T-helper 17 cell (primary cell): ENCODE measurements at regions not wholly inside any gene's neighbourhood (a gene's known extent, or its start where the extent isn't known, plus 50 kb on each side); places are given as distances from the start of the nearest gene placed in this dataset.
"Not testable (repeated sequence)": the region's sequence is repeated elsewhere in the genome, so short reads cannot be mapped to it uniquely, and the experiment has no call there.

Source experiments
- ATAC-seq: fragments of 150-1000 bp; cut with Tn5 transposase; 2 replicates; pipeline ENCODE4 v1.10.0; 2021; ENCODE audit warnings: mild to moderate bottlenecking, moderate library complexity
- DNase-seq, 3 donors: peaks; one replicate each; pipeline versions ENCODE4 v3.0.0 to v3.0.0-alpha.2; 2020 to 2021
- H3K9me3 ChIP-seq: one replicate; pipeline ENCODE4 v1.7.0; 2013; ENCODE audit warnings: low read length, mild to moderate bottlenecking; ENCODE audit not compliant: control insufficient read depth, poor library complexity, severe bottlenecking
- H3K27ac Mint-ChIP-seq: one replicate; pipeline ENCODE4 v1.8.0; 2022; ENCODE audit warnings: mild to moderate bottlenecking, moderate library complexity, mixed read lengths
- H3K27me3 Mint-ChIP-seq: one replicate; pipeline ENCODE4 v1.8.0; 2022; ENCODE audit warnings: mixed read lengths
- H3K36me3 Mint-ChIP-seq: one replicate; pipeline ENCODE4 v1.8.0; 2022; ENCODE audit warnings: low read depth, mixed read lengths
- H3K4me1 Mint-ChIP-seq: one replicate; pipeline ENCODE4 v1.8.0; 2022; ENCODE audit warnings: mild to moderate bottlenecking, mixed read lengths
- H3K4me3 Mint-ChIP-seq: one replicate; pipeline ENCODE4 v1.8.0; 2022; ENCODE audit warnings: mild to moderate bottlenecking, moderate library complexity, mixed read lengths

DNA sequence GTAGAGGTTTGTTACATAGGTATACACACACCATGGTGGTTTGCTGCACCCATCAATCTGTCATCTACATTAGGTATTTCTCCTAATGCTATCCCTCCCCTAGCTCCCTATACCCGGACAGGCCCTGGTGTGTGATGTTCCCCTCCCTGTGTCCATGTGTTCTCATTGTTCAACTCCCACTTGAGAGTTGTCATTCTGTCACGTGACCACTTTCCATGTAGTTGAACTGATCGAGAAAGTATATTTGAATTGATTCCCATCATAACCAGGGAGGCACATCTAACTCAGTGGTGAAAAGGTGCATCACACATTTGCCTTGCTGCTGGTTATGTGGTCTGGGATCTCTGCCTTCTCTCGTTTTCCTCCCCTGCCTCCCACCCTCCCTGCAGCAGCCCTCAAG is 491.4 kb downstream of the NTRK2 start:
- not testable (repeated sequence) for DNase-seq, H3K4me3 Mint-ChIP-seq

DNA sequence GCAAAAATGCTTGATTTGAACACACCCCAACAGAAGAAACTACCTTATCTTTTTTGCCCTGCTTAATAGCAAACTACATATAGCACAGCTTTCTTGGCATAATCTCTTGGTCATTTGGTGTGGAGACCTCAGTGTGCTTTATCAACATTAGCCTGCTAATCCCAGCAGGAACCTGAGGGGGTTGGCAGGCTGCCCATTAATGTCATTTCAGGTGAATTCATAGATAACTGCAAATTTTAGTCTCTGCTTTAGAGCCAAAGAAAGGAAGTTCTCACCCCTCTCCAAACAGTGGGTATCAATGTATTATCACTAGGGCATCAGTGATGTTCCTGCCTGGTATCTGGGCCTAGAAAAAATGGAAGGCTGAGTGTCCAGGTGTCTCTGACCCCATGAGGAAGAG is 489.0 kb downstream of the NTRK2 start:
- DNase-seq, result no peak
- ATAC-seq, result no peak
- Mint-ChIP-seq H3K27ac (no peak overlapping the region), H3K36me3 (no peaks in the 10 kb centered on the region), H3K4me1 (no peaks in the 10 kb centered on the region), H3K27me3 (peaks cover 15% of the 10 kb centered on the region), H3K4me3 (no peak overlapping the region)
- no peaks in the 10 kb centered on the region for H3K9me3 ChIP-seq

More for the DNA sequence above, 491.4 kb downstream of the NTRK2 start:
- H3K36me3 Mint-ChIP-seq, H3K9me3 ChIP-seq, H3K4me1 Mint-ChIP-seq, ATAC-seq, H3K27me3 Mint-ChIP-seq, H3K27ac Mint-ChIP-seq: not testable (repeated sequence)

GRCh38 chr9:85157772-85158171 is 488.2 kb downstream of the NTRK2 start:
- no peak overlapping the region for H3K27ac Mint-ChIP-seq

DNA sequence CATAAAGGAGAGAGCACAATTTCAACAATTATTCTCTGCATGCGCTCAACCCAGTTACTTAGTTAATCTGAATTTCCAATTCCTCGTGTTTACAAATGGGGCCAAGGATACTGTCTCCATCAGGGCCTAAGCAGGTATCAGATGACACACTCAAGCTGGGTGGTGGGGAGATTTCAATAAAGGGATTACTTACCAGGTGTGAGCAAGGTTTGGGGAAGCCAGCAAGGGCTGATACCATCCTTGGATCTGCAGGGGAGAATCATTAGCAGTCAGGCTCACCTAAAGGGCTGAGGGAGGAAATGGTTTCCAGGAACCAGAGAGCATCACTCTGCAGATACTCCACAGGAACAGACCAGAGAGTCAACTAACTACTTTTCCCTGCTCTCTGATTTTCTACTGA is 487.1 kb downstream of the NTRK2 start:
- Mint-ChIP-seq H3K4me3 (no peak overlapping the region), H3K27me3 (peaks cover 19% of the 10 kb centered on the region), H3K36me3 (no peaks in the 10 kb centered on the region), H3K4me1 (no peaks in the 10 kb centered on the region), H3K27ac (no peak overlapping the region)
- DNase-seq (no peak), ATAC-seq (no peak)
- H3K9me3 ChIP-seq, result no peaks in the 10 kb centered on the region

More at GRCh38 chr9:85157772-85158171, 488.2 kb downstream of the NTRK2 start:
- Mint-ChIP-seq H3K4me3 (no peak overlapping the region), H3K36me3 (no peaks in the 10 kb centered on the region), H3K4me1 (no peaks in the 10 kb centered on the region), H3K27me3 (peaks cover 19% of the 10 kb centered on the region)
- no peaks in the 10 kb centered on the region for H3K9me3 ChIP-seq
- ATAC-seq, result no peak
- no peak for DNase-seq

- no peaks in the 10 kb centered on the region for H3K36me3 Mint-ChIP-seq
- no peaks in the 10 kb centered on the region for H3K4me1 Mint-ChIP-seq
- no peak overlapping the region for H3K27ac Mint-ChIP-seq
- DNase-seq (no peak), ATAC-seq (no peak)
- H3K9me3 ChIP-seq, result no peaks in the 10 kb centered on the region
- H3K27me3 Mint-ChIP-seq, result peaks cover 22% of the 10 kb centered on the region
- no peak overlapping the region for H3K4me3 Mint-ChIP-seq
These were observed 485.8 kb downstream of the NTRK2 start for GRCh38 chr9:85155352-85155751.

- no peaks in the 10 kb centered on the region for H3K4me1 Mint-ChIP-seq
- no peaks in the 10 kb centered on the region for H3K36me3 Mint-ChIP-seq
- no peaks in the 10 kb centered on the region for H3K9me3 ChIP-seq
- no peak overlapping the region for H3K4me3 Mint-ChIP-seq
- no peak overlapping the region for H3K27ac Mint-ChIP-seq
- no peak for DNase-seq
- H3K27me3 Mint-ChIP-seq, result peaks cover 22% of the 10 kb centered on the region
- ATAC-seq, result no peak
These were observed 482.2 kb downstream of the NTRK2 start for GRCh38 chr9:85151741-85152140.

DNA sequence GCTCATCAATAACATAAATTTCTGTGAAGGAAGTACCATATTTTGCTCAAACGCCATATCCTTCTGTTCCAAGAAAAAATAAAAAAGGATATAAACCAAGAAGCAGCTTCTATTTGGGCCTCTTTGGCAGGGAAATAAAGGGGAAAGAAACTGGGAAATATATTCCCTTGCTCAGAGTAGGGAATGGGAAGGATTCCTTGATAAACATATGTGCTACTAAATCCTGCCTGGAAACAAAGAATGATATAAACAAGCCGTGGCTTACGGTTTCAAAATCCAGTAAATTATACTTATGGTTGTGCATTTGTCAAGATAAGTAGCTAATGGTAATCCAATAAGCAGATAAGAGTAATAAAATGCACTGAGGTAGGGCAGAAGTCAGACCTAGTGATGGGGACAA is 481.6 kb downstream of the NTRK2 start:
- no peaks in the 10 kb centered on the region for H3K9me3 ChIP-seq
- H3K36me3 Mint-ChIP-seq, result no peaks in the 10 kb centered on the region
- no peaks in the 10 kb centered on the region for H3K4me1 Mint-ChIP-seq
- no peak overlapping the region for H3K27ac Mint-ChIP-seq
- H3K27me3 Mint-ChIP-seq, result peaks cover 16% of the 10 kb centered on the region
- no peak overlapping the region for H3K4me3 Mint-ChIP-seq
- DNase-seq (no peak), ATAC-seq (no peak)

DNA sequence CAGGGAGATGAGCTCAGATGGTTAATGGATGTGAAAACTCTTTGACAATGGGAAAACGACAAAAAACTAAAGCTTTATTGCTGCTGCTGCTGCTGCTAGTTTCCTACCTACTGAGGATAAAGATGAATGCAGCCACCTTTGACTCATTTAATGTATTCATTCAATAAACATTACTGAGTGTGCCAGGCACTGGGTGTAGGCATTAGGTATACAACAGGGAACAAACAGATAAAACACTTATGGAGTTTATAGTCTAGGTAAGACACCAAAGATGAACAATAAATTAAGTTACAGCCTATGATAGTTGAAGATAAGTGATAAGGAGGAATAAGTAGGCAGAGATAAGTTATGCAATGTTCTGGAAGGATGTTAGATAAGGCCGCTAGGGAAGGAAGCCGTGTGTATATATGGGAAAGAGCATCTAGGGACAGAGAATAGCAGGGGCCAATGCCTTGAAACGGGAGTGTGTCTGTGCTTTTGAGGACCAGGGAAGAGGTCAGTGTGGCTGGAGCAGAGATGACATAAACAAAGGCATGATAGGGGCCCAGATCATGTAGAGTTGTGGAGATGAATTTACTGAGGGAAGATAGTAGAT is 477.6 kb downstream of the NTRK2 start:
- peaks cover 4% of the 10 kb centered on the region for H3K27me3 Mint-ChIP-seq
- H3K36me3 Mint-ChIP-seq, result no peaks in the 10 kb centered on the region
- no peaks in the 10 kb centered on the region for H3K9me3 ChIP-seq
- H3K4me3 Mint-ChIP-seq, result no peak overlapping the region
- no peak overlapping the region for H3K27ac Mint-ChIP-seq
- ATAC-seq (no peak), DNase-seq (no peak)
- no peaks in the 10 kb centered on the region for H3K4me1 Mint-ChIP-seq

GRCh38 chr9:85142968-85143367 is 473.4 kb downstream of the NTRK2 start:
- no peaks in the 10 kb centered on the region for H3K27me3 Mint-ChIP-seq
- DNase-seq, result no peak
- no peak for ATAC-seq
- no peaks in the 10 kb centered on the region for H3K36me3 Mint-ChIP-seq
- no peak overlapping the region for H3K27ac Mint-ChIP-seq
- H3K4me3 Mint-ChIP-seq, result no peak overlapping the region
- no peaks in the 10 kb centered on the region for H3K9me3 ChIP-seq
- H3K4me1 Mint-ChIP-seq, result no peaks in the 10 kb centered on the region

DNA sequence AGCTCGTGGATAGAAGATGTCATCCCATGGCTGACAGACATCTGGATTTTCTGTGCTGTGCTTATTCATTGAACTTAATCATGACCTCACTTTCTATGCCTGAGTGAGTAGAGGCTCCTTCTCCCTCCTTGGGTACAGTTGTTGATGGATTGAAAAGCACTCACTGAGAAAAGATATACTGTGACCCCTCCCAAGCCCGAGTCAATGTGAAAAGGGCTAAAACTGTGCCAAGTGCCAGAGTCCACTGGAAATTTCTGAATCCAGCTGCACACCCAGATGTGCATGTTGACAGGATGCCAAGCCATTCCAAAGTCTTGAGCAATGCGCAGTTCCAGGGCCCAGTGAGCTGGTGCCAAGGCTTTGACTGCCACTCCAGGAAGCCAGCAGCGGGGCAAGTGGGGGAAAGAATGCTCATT is 473.0 kb downstream of the NTRK2 start:
- no peaks in the 10 kb centered on the region for H3K9me3 ChIP-seq
- H3K27ac Mint-ChIP-seq, result no peak overlapping the region
- no peaks in the 10 kb centered on the region for H3K4me1 Mint-ChIP-seq
- H3K36me3 Mint-ChIP-seq, result no peaks in the 10 kb centered on the region
- no peak overlapping the region for H3K4me3 Mint-ChIP-seq
- DNase-seq (no peak), ATAC-seq (no peak)
- H3K27me3 Mint-ChIP-seq, result peaks cover 3% of the 10 kb centered on the region

DNA sequence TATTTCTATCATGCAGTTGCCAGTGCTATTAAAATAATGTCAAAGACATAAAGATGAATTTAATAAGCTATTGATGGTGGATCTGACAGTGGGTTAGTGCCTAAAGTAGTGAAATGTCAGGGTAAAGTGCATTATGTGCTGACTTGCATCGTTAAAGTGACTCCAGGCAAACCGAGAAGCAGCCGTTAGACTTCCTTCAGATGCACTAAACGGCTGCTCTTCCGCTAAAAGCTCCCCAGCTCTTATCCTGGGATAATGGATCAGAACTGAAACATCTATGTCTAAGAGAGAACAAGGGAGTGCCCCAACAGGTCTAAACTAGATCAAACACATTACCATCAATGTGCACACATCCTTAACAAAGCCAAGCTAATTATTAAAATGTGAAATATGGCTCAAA is 468.2 kb downstream of the NTRK2 start:
- Mint-ChIP-seq H3K27ac (no peak overlapping the region), H3K27me3 (peaks cover 9% of the 10 kb centered on the region), H3K4me3 (no peak overlapping the region), H3K4me1 (no peaks in the 10 kb centered on the region), H3K36me3 (no peaks in the 10 kb centered on the region)
- DNase-seq (no peak), ATAC-seq (no peak)
- no peaks in the 10 kb centered on the region for H3K9me3 ChIP-seq

DNA sequence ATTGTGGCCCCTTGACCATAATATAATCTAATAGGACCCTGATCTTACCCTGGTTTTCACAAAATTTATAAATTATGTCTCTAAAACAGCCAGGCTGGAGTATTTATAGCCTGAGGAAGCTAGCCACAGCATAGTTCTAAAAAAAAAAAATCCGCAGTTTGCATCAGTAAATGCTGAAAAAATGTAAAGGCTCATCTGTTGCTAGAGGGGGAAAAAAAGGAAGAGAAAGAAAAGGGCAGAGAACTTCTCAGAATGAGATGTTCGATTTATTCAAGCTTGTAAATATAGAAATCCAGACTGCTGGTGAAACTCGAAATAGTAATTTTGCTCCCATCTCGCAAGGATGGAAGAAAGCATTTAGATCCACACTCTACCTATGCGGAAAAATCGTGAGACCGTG is 467.5 kb downstream of the NTRK2 start:
- Mint-ChIP-seq H3K4me1 (no peaks in the 10 kb centered on the region), H3K27ac (no peak overlapping the region), H3K36me3 (no peaks in the 10 kb centered on the region), H3K27me3 (peaks cover 9% of the 10 kb centered on the region), H3K4me3 (no peak overlapping the region)
- no peak for ATAC-seq
- H3K9me3 ChIP-seq, result no peaks in the 10 kb centered on the region
- DNase-seq, result no peak

GRCh38 chr9:85136507-85136906 is 467.0 kb downstream of the NTRK2 start:
- no peak for ATAC-seq
- no peaks in the 10 kb centered on the region for H3K9me3 ChIP-seq
- no peak overlapping the region for H3K4me3 Mint-ChIP-seq
- H3K36me3 Mint-ChIP-seq, result no peaks in the 10 kb centered on the region
- H3K4me1 Mint-ChIP-seq, result no peaks in the 10 kb centered on the region
- peaks cover 9% of the 10 kb centered on the region for H3K27me3 Mint-ChIP-seq
- no peak for DNase-seq
- no peak overlapping the region for H3K27ac Mint-ChIP-seq

GRCh38 chr9:85130764-85131163 is 461.2 kb downstream of the NTRK2 start:
- no peak overlapping the region for H3K4me3 Mint-ChIP-seq
- DNase-seq, result no peak
- H3K36me3 Mint-ChIP-seq, result no peaks in the 10 kb centered on the region
- no peak overlapping the region for H3K27ac Mint-ChIP-seq
- no peak for ATAC-seq
- no peaks in the 10 kb centered on the region for H3K4me1 Mint-ChIP-seq
- H3K9me3 ChIP-seq, result no peaks in the 10 kb centered on the region
- H3K27me3 Mint-ChIP-seq, result peaks cover 11% of the 10 kb centered on the region
